SK-MEL-5 (cell line): ENCODE measurements at regions not wholly inside any gene's neighbourhood (a gene's known extent, or its start where the extent isn't known, plus 50 kb on each side); places are given as distances from the start of the nearest gene placed in this dataset.

Source experiments
- DNase-seq: peaks from one replicate; pipeline ENCODE4 v3.0.0-alpha.2; 2016; ENCODE audit warnings: low read depth, low spot score
- in situ Hi-C: cut with HindIII; loops from 2 replicates; pipeline ENCODE4 v1.10.0; 2016; ENCODE audit warnings: low sequenced_read_pairs, high pct_unique_total_duplicates, low pct_unique_long_range_greater_than_20kb

- in situ Hi-C loops: no loop called here
- no peak for DNase-seq
Observed at GRCh38 chr2:104312684-104313083, 541.2 kb upstream of the POU3F3 start.

- DNase-seq: no peak
- in situ Hi-C loops: no loop called here
Observed at GRCh38 chr2:104318001-104318665, 535.8 kb upstream of the POU3F3 start.

GRCh38 chr2:104321116-104321795 is 532.7 kb upstream of the POU3F3 start:
- in situ Hi-C loops: no loop called here
- DNase-seq: no peak

GRCh38 chr2:104321796-104322349 is 532.0 kb upstream of the POU3F3 start:
- in situ Hi-C loops: no loop called here
- DNase-seq: no peak

- in situ Hi-C loops: no loop called here
- peak; percentile 16 for DNase-seq
Observed at GRCh38 chr2:104332731-104333130, 521.2 kb upstream of the POU3F3 start.

- in situ Hi-C loops: no loop called here
- no peak for DNase-seq
Observed at GRCh38 chr2:104337869-104338268, 516.0 kb upstream of the POU3F3 start.

GRCh38 chr2:104340162-104340561 is 513.8 kb upstream of the POU3F3 start:
- in situ Hi-C loops: no loop called here

GRCh38 chr2:104340879-104341828 is 512.8 kb upstream of the POU3F3 start:
- no peak for DNase-seq
- in situ Hi-C loops: no loop called here

More at GRCh38 chr2:104340162-104340561, 513.8 kb upstream of the POU3F3 start:
- no peak for DNase-seq

- in situ Hi-C loops: no loop called here
- DNase-seq: no peak
Observed at GRCh38 chr2:104344306-104344705, 509.6 kb upstream of the POU3F3 start.

- no peak for DNase-seq
- in situ Hi-C loops: no loop called here
Observed at GRCh38 chr2:104344985-104345384, 508.9 kb upstream of the POU3F3 start.

- DNase-seq: no peak
- in situ Hi-C loops: no loop called here
Observed at GRCh38 chr2:104358122-104358521, 495.8 kb upstream of the POU3F3 start.

GRCh38 chr2:104361414-104361813 is 492.5 kb upstream of the POU3F3 start:
- in situ Hi-C loops: no loop called here

GRCh38 chr2:104368089-104368488 is 485.8 kb upstream of the POU3F3 start:
- in situ Hi-C loops: no loop called here
- peak; percentile 22 for DNase-seq

More at GRCh38 chr2:104361414-104361813, 492.5 kb upstream of the POU3F3 start:
- DNase-seq: no peak

- in situ Hi-C loops: no loop called here
Observed at GRCh38 chr2:104371087-104371781, 482.7 kb upstream of the POU3F3 start.

GRCh38 chr2:104375206-104375605 is 478.7 kb upstream of the POU3F3 start:
- in situ Hi-C loops: no loop called here
- DNase-seq: no peak

More at GRCh38 chr2:104371087-104371781, 482.7 kb upstream of the POU3F3 start:
- no peak for DNase-seq

GRCh38 chr2:104378853-104379374 is 475.0 kb upstream of the POU3F3 start:
- peak; percentile 47 for DNase-seq
- in situ Hi-C loops: no loop called here

- DNase-seq: no peak
Observed at GRCh38 chr2:104384961-104385360, 469.0 kb upstream of the POU3F3 start.

More at GRCh38 chr2:104384961-104385360, 469.0 kb upstream of the POU3F3 start:
- in situ Hi-C loops: no loop called here
